Activated T-helper 17 cell treated with anti-CD3 and anti-CD28 coated beads, Interleukin-2, amount 50 U/mL, for 72 hours (primary cell): ENCODE measurements at regions not wholly inside any gene's neighbourhood (a gene's known extent, or its start where the extent isn't known, plus 50 kb on each side); places are given as distances from the start of the nearest gene placed in this dataset.
A peak's percentile ranks its signal among the peaks of the same experiment; 100 is the strongest.

ENCODE experiments used
- ATAC-seq: fragments of 150-1000 bp; cut with Tn5 transposase; replicated peaks from 2 replicates; pipeline ENCODE4 v1.10.0; 2021; ENCODE audit warnings: mild to moderate bottlenecking, moderate library complexity
- H3K27ac Mint-ChIP-seq: one replicate; pipeline ENCODE4 v1.8.0; 2022; ENCODE audit warnings: mixed read lengths
- H3K27me3 Mint-ChIP-seq: one replicate; pipeline ENCODE4 v1.8.0; 2022; ENCODE audit warnings: mixed read lengths
- H3K36me3 Mint-ChIP-seq: one replicate; pipeline ENCODE4 v1.8.0; 2022; ENCODE audit warnings: low read depth, mild to moderate bottlenecking, mixed read lengths
- H3K4me1 Mint-ChIP-seq: one replicate; pipeline ENCODE4 v1.8.0; 2022; ENCODE audit warnings: mixed read lengths
- H3K4me3 Mint-ChIP-seq: one replicate; pipeline ENCODE4 v1.8.0; 2022; ENCODE audit warnings: mild to moderate bottlenecking, mixed read lengths
- H3K9me3 Mint-ChIP-seq: one replicate; pipeline ENCODE4 v1.8.0; 2022; ENCODE audit warnings: mixed read lengths

GRCh38 chr21:17428980-17429379, 83.9 kb upstream of the CXADR start:
- H3K27me3 Mint-ChIP-seq = peaks cover 5% of the 10 kb centered on the region
- no peak overlapping the region for H3K27ac Mint-ChIP-seq
- ATAC-seq = no peak
- no peaks in the 10 kb centered on the region for H3K9me3 Mint-ChIP-seq
- no peaks in the 10 kb centered on the region for H3K4me1 Mint-ChIP-seq
- H3K4me3 Mint-ChIP-seq = no peak overlapping the region
- no peaks in the 10 kb centered on the region for H3K36me3 Mint-ChIP-seq

- Mint-ChIP-seq H3K36me3 (no peaks in the 10 kb centered on the region), H3K27ac (no peak overlapping the region), H3K27me3 (peaks cover 5% of the 10 kb centered on the region), H3K4me1 (no peaks in the 10 kb centered on the region), H3K4me3 (no peak overlapping the region), H3K9me3 (no peaks in the 10 kb centered on the region)
- ATAC-seq = no peak
These were observed 82.9 kb upstream of the CXADR start for GRCh38 chr21:17429936-17430335.

- H3K4me3 Mint-ChIP-seq = no peak overlapping the region
- no peaks in the 10 kb centered on the region for H3K36me3 Mint-ChIP-seq
- H3K4me1 Mint-ChIP-seq = no peaks in the 10 kb centered on the region
- ATAC-seq = no peak
- H3K9me3 Mint-ChIP-seq = no peaks in the 10 kb centered on the region
- peaks cover 2% of the 10 kb centered on the region for H3K27me3 Mint-ChIP-seq
- H3K27ac Mint-ChIP-seq = no peak overlapping the region
These were observed 80.1 kb upstream of the CXADR start for GRCh38 chr21:17432732-17433057.

GRCh38 chr21:17433730-17434129, 79.1 kb upstream of the CXADR start:
- Mint-ChIP-seq H3K27ac (no peak overlapping the region), H3K36me3 (no peaks in the 10 kb centered on the region), H3K9me3 (no peaks in the 10 kb centered on the region), H3K4me3 (no peak overlapping the region), H3K4me1 (no peaks in the 10 kb centered on the region), H3K27me3 (peaks cover 7% of the 10 kb centered on the region)
- no peak for ATAC-seq

GRCh38 chr21:17435565-17436543, 77.0 kb upstream of the CXADR start:
- H3K4me1 Mint-ChIP-seq = no peaks in the 10 kb centered on the region
- H3K36me3 Mint-ChIP-seq = no peaks in the 10 kb centered on the region
- no peak overlapping the region for H3K27ac Mint-ChIP-seq
- H3K4me3 Mint-ChIP-seq = no peak overlapping the region
- ATAC-seq = no peak
- H3K27me3 Mint-ChIP-seq = peaks cover 14% of the 10 kb centered on the region
- no peaks in the 10 kb centered on the region for H3K9me3 Mint-ChIP-seq

- no peak for ATAC-seq
- Mint-ChIP-seq H3K9me3 (no peaks in the 10 kb centered on the region), H3K27ac (no peak overlapping the region), H3K4me1 (no peaks in the 10 kb centered on the region), H3K4me3 (no peak overlapping the region), H3K36me3 (no peaks in the 10 kb centered on the region), H3K27me3 (peaks cover 14% of the 10 kb centered on the region)
These were observed 76.2 kb upstream of the CXADR start for GRCh38 chr21:17436626-17437111.

- H3K4me1 Mint-ChIP-seq = no peaks in the 10 kb centered on the region
- H3K27ac Mint-ChIP-seq = no peak overlapping the region
- ATAC-seq = no peak
- peaks cover 14% of the 10 kb centered on the region for H3K27me3 Mint-ChIP-seq
- no peaks in the 10 kb centered on the region for H3K9me3 Mint-ChIP-seq
- H3K4me3 Mint-ChIP-seq = no peak overlapping the region
- H3K36me3 Mint-ChIP-seq = no peaks in the 10 kb centered on the region
These were observed 74.2 kb upstream of the CXADR start for GRCh38 chr21:17438635-17439034.

- Mint-ChIP-seq H3K27me3 (peaks cover 14% of the 10 kb centered on the region), H3K27ac (no peak overlapping the region), H3K9me3 (no peaks in the 10 kb centered on the region), H3K36me3 (no peaks in the 10 kb centered on the region), H3K4me1 (no peaks in the 10 kb centered on the region), H3K4me3 (no peak overlapping the region)
- ATAC-seq = no peak
These were observed 71.9 kb upstream of the CXADR start for GRCh38 chr21:17440969-17441368.

GRCh38 chr21:17441370-17441769, 71.5 kb upstream of the CXADR start:
- no peak overlapping the region for H3K27ac Mint-ChIP-seq
- H3K27me3 Mint-ChIP-seq = peaks cover 14% of the 10 kb centered on the region
- H3K4me1 Mint-ChIP-seq = no peaks in the 10 kb centered on the region
- H3K4me3 Mint-ChIP-seq = no peak overlapping the region
- no peak for ATAC-seq
- no peaks in the 10 kb centered on the region for H3K9me3 Mint-ChIP-seq
- H3K36me3 Mint-ChIP-seq = no peaks in the 10 kb centered on the region

GRCh38 chr21:17442165-17442564, 70.7 kb upstream of the CXADR start:
- ATAC-seq = no peak
- H3K4me3 Mint-ChIP-seq = no peak overlapping the region
- no peaks in the 10 kb centered on the region for H3K4me1 Mint-ChIP-seq
- no peak overlapping the region for H3K27ac Mint-ChIP-seq
- no peaks in the 10 kb centered on the region for H3K36me3 Mint-ChIP-seq
- no peaks in the 10 kb centered on the region for H3K9me3 Mint-ChIP-seq
- peaks cover 14% of the 10 kb centered on the region for H3K27me3 Mint-ChIP-seq

GRCh38 chr21:17444828-17445227, 68.0 kb upstream of the CXADR start:
- no peak for ATAC-seq
- Mint-ChIP-seq H3K27ac (no peak overlapping the region), H3K36me3 (no peaks in the 10 kb centered on the region), H3K4me3 (no peak overlapping the region), H3K4me1 (no peaks in the 10 kb centered on the region), H3K9me3 (no peaks in the 10 kb centered on the region), H3K27me3 (peaks cover under 1% of the 10 kb centered on the region)

- no peak for ATAC-seq
- Mint-ChIP-seq H3K9me3 (no peaks in the 10 kb centered on the region), H3K27me3 (no peaks in the 10 kb centered on the region), H3K4me3 (no peak overlapping the region), H3K27ac (no peak overlapping the region), H3K36me3 (no peaks in the 10 kb centered on the region), H3K4me1 (no peaks in the 10 kb centered on the region)
These were observed 66.1 kb upstream of the CXADR start for GRCh38 chr21:17446737-17447136.

GRCh38 chr21:17449701-17450100, 63.1 kb upstream of the CXADR start:
- no peak overlapping the region for H3K27ac Mint-ChIP-seq
- H3K4me1 Mint-ChIP-seq = peaks cover 6% of the 10 kb centered on the region
- ATAC-seq = no peak
- H3K36me3 Mint-ChIP-seq = peaks cover 3% of the 10 kb centered on the region
- H3K4me3 Mint-ChIP-seq = no peak overlapping the region
- no peaks in the 10 kb centered on the region for H3K9me3 Mint-ChIP-seq
- H3K27me3 Mint-ChIP-seq = peaks cover 2% of the 10 kb centered on the region

GRCh38 chr21:17451364-17451891, 61.4 kb upstream of the CXADR start:
- no peak for ATAC-seq
- Mint-ChIP-seq H3K4me1 (peaks cover 7% of the 10 kb centered on the region), H3K9me3 (no peaks in the 10 kb centered on the region), H3K27ac (no peak overlapping the region), H3K36me3 (peaks cover 5% of the 10 kb centered on the region), H3K4me3 (no peak overlapping the region), H3K27me3 (peaks cover 3% of the 10 kb centered on the region)

- no peaks in the 10 kb centered on the region for H3K9me3 Mint-ChIP-seq
These were observed 58.4 kb upstream of the CXADR start for GRCh38 chr21:17454315-17455027.

More at GRCh38 chr21:17454315-17455027, 58.4 kb upstream of the CXADR start:
- Mint-ChIP-seq H3K4me3 (peak overlapping the region; percentile 41), H3K27ac (peak overlapping the region; percentile 79), H3K36me3 (peaks cover 5% of the 10 kb centered on the region), H3K27me3 (peaks cover 3% of the 10 kb centered on the region), H3K4me1 (peaks cover 7% of the 10 kb centered on the region)
- peak; percentile 46 for ATAC-seq
